Calu3 (cell line): ENCODE measurements at regions not wholly inside any gene's neighbourhood (a gene's known extent, or its start where the extent isn't known, plus 50 kb on each side); places are given as distances from the start of the nearest gene placed in this dataset.

Experiments
- BruUV-seq: library from RNA; stranded (reverse); fragments of 400-500 nt; replicated peaks from 2 replicates; lab custom pipeline; 2021; lab: Mats Ljungman, UMichigan
- CTCF ChIA-PET: fragments of 300-600 bp; sonication (Branson Sonifier 250); formaldehyde crosslinking; loops from one replicate; lab custom pipeline; 2022; ENCODE audit warnings: antibody characterized with exemption; lab: Charles Lee
- DNase-seq: peaks from one replicate; pipeline ENCODE4 v3.0.0; 2022
- H3K27ac Mint-ChIP-seq: one replicate; pipeline ENCODE4 v1.8.0; 2022; ENCODE audit warnings: mixed read lengths; ENCODE audit not compliant: unreplicated experiment
- H3K27me3 Mint-ChIP-seq: one replicate; pipeline ENCODE4 v1.8.0; 2022; ENCODE audit warnings: mixed read lengths; ENCODE audit not compliant: unreplicated experiment
- H3K36me3 Mint-ChIP-seq: one replicate; pipeline ENCODE4 v1.8.0; 2022; ENCODE audit warnings: mild to moderate bottlenecking, moderate library complexity, mixed read lengths; ENCODE audit not compliant: insufficient read depth, unreplicated experiment
- H3K4me1 Mint-ChIP-seq: one replicate; pipeline ENCODE4 v1.8.0; 2022; ENCODE audit warnings: mild to moderate bottlenecking, low read depth, mixed read lengths; ENCODE audit not compliant: unreplicated experiment
- H3K4me3 Mint-ChIP-seq: one replicate; pipeline ENCODE4 v1.8.0; 2022; ENCODE audit warnings: mild to moderate bottlenecking, low read depth, moderate library complexity, mixed read lengths; ENCODE audit not compliant: unreplicated experiment
- H3K9me3 Mint-ChIP-seq: one replicate; pipeline ENCODE4 v1.8.0; 2022; ENCODE audit warnings: low read depth, mixed read lengths; ENCODE audit not compliant: unreplicated experiment
- intact Hi-C: fragments of 100-400 bp; cut with micrococcal nuclease; formaldehyde crosslinking; loops from one replicate; pipeline ENCODE4 v1.10.0; 2022; ENCODE audit not compliant: unreplicated experiment
- TF ChIP-seq, protein P1 (sequence below): fragments of 200-600 bp; IDR thresholded peaks from one replicate; pipeline ENCODE4 v1.8.0; 2022; ENCODE audit warnings: antibody characterized with exemption; ENCODE audit not compliant: unreplicated experiment

GRCh38 chr5:143583409-143583808, 179.9 kb upstream of the NR3C1 start:
- H3K27ac Mint-ChIP-seq = no peak overlapping the region
- H3K4me3 Mint-ChIP-seq = no peak overlapping the region
- TF ChIP-seq, protein P1, sequence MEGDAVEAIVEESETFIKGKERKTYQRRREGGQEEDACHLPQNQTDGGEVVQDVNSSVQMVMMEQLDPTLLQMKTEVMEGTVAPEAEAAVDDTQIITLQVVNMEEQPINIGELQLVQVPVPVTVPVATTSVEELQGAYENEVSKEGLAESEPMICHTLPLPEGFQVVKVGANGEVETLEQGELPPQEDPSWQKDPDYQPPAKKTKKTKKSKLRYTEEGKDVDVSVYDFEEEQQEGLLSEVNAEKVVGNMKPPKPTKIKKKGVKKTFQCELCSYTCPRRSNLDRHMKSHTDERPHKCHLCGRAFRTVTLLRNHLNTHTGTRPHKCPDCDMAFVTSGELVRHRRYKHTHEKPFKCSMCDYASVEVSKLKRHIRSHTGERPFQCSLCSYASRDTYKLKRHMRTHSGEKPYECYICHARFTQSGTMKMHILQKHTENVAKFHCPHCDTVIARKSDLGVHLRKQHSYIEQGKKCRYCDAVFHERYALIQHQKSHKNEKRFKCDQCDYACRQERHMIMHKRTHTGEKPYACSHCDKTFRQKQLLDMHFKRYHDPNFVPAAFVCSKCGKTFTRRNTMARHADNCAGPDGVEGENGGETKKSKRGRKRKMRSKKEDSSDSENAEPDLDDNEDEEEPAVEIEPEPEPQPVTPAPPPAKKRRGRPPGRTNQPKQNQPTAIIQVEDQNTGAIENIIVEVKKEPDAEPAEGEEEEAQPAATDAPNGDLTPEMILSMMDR = no peak
- intact Hi-C loops = no loop called here
- no peak for DNase-seq
- H3K4me1 Mint-ChIP-seq = peaks cover 42% of the 10 kb centered on the region
- CTCF ChIA-PET = interaction anchor here (0.6 to 1.2 kb wide), 2 partner anchors 76 to 350 kb away, joined by 3 read pairs; no protein-coding TSS in a partner anchor
- no peaks in the 10 kb centered on the region for H3K36me3 Mint-ChIP-seq
- no TSS peak for BruUV-seq
- H3K27me3 Mint-ChIP-seq = no peaks in the 10 kb centered on the region
- H3K9me3 Mint-ChIP-seq = peaks cover 3% of the 10 kb centered on the region

DNA sequence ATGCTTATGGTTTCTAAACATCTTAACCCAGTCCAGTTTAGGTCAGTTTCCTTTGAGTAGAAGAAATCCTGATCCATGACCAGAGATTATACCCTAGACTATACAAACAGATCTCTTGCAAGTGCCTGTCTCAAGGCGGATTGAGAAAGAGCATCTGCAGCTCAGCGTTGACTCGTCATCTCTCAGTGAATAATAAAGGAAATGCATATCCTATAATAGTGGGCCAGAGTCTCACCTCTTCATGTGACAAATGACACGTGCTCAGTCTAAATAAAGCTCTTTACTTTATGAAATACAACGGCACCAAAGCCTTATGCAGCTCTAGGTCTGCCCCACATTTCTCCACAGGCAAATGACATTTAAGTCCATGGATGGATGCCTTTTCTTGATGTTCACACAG, 179.4 kb upstream of the NR3C1 start:
- H3K4me3 Mint-ChIP-seq = no peak overlapping the region
- H3K27ac Mint-ChIP-seq = no peak overlapping the region
- no TSS peak for BruUV-seq
- H3K27me3 Mint-ChIP-seq = no peaks in the 10 kb centered on the region
- H3K36me3 Mint-ChIP-seq = no peaks in the 10 kb centered on the region
- CTCF ChIA-PET = interaction anchor here (0.6 to 1.3 kb wide), 3 partner anchors 42 to 350 kb away, joined by 3 read pairs; no protein-coding TSS in a partner anchor
- H3K4me1 Mint-ChIP-seq = peaks cover 42% of the 10 kb centered on the region
- H3K9me3 Mint-ChIP-seq = peaks cover 3% of the 10 kb centered on the region
- DNase-seq = no peak
- intact Hi-C loops = no loop called here
- TF ChIP-seq, protein P1 = no peak

GRCh38 chr5:143582176-143582575, 178.7 kb upstream of the NR3C1 start:
- Mint-ChIP-seq H3K36me3 (no peaks in the 10 kb centered on the region), H3K4me1 (peaks cover 44% of the 10 kb centered on the region), H3K4me3 (no peak overlapping the region), H3K27ac (no peak overlapping the region), H3K27me3 (no peaks in the 10 kb centered on the region), H3K9me3 (peaks cover 3% of the 10 kb centered on the region)
- intact Hi-C loops = no loop called here
- no peak for DNase-seq
- CTCF ChIA-PET = interaction anchor here (0.6 to 1.3 kb wide), 2 partner anchors 42 to 269 kb away, joined by 3 to 12 read pairs; no protein-coding TSS in a partner anchor
- BruUV-seq = no TSS peak
- TF ChIP-seq, protein P1 = no peak

- Mint-ChIP-seq H3K4me1 (peaks cover 47% of the 10 kb centered on the region), H3K4me3 (no peak overlapping the region), H3K9me3 (peaks cover 3% of the 10 kb centered on the region), H3K36me3 (no peaks in the 10 kb centered on the region), H3K27me3 (no peaks in the 10 kb centered on the region), H3K27ac (no peak overlapping the region)
- BruUV-seq = no TSS peak
- no peak for DNase-seq
- intact Hi-C loops = no loop called here
- CTCF ChIA-PET = interaction anchor here (0.6 to 1.3 kb wide), 2 partner anchors 43 to 268 kb away, joined by 3 to 12 read pairs; no protein-coding TSS in a partner anchor
- TF ChIP-seq, protein P1 = no peak
These were observed 178.2 kb upstream of the NR3C1 start for GRCh38 chr5:143581649-143582048.
